ENCODE measurements at regions not wholly inside any gene's neighbourhood (a gene's known extent, or its start where the extent isn't known, plus 50 kb on each side); places are given as distances from the start of the nearest gene placed in this dataset.

GRCh38 chr16:73663720-73664119 lies 615.8 kb upstream of the ZFHX3 start:
- Histone ChIP-seq H4K20me1 (ENCODE audit: low read length) (no peaks in the 10 kb centered on the region), H2AFZ (ENCODE audit: low read length) (no peak overlapping the region), H3K36me3 (ENCODE audit: low read depth, low read length) (no peaks in the 10 kb centered on the region), H3K4me3 (ENCODE audit: low read length) (no peak overlapping the region), H3K4me2 (ENCODE audit: low read length) (no peak overlapping the region), H3K27ac (ENCODE audit: low read length) (no peak overlapping the region), H3K9me3 (ENCODE audit: low read length) (no peaks in the 10 kb centered on the region), H3F3A (ENCODE audit: low read length, unreplicated experiment) (no peaks in the 10 kb centered on the region), H3K79me2 (ENCODE audit: low read length) (no peaks in the 10 kb centered on the region), H3K9me2 (replicated peaks; ENCODE audit: low read length) (no peaks in the 10 kb centered on the region), H3K9ac (ENCODE audit: low read length) (no peak overlapping the region), H3K4me1 (ENCODE audit: insufficient read depth, low read length) (no peaks in the 10 kb centered on the region), H3K27me3 (ENCODE audit: low read length) (peaks cover 25% of the 10 kb centered on the region)
- no TSS peak for BruUV-seq (replicated peaks)
- POLR2A ChIA-PET (ENCODE audit: unreplicated experiment): no interaction called here
- DNase-seq (no peak), ATAC-seq (no peak)
- intact Hi-C loops (cut with micrococcal nuclease): no loop called here
- CTCF ChIA-PET: no interaction called here
- TF ChIP-seq EZH2phosphoT487 (IDR thresholded peaks at IDR 0.05; ENCODE audit: borderline replicate concordance, low read length) (no peak), EZH2 (IDR thresholded peaks at IDR 0.05; ENCODE audit: low read length, unreplicated experiment) (no peak), CTCF (conservative IDR thresholded peaks at IDR 0.05; ENCODE audit: low read depth, low read length) (no peak)

GRCh38 chr16:73636196-73636595 lies 588.3 kb upstream of the ZFHX3 start:
- H3K27ac ChIP-seq (ENCODE audit: low read length): no peak overlapping the region
- no peaks in the 10 kb centered on the region for H3K9me2 ChIP-seq (replicated peaks; ENCODE audit: low read length)
- peaks cover 9% of the 10 kb centered on the region for H3K27me3 ChIP-seq (ENCODE audit: low read length)
- intact Hi-C loops (cut with micrococcal nuclease): no loop called here
- H2AFZ ChIP-seq (ENCODE audit: low read length): no peak overlapping the region
- POLR2A ChIA-PET (ENCODE audit: unreplicated experiment): no interaction called here
- no peaks in the 10 kb centered on the region for H4K20me1 ChIP-seq (ENCODE audit: low read length)
- no peaks in the 10 kb centered on the region for H3K36me3 ChIP-seq (ENCODE audit: low read depth, low read length)
- TF ChIP-seq CTCF (conservative IDR thresholded peaks at IDR 0.05; ENCODE audit: low read depth, low read length) (no peak), EZH2phosphoT487 (IDR thresholded peaks at IDR 0.05; ENCODE audit: borderline replicate concordance, low read length) (no peak), EZH2 (IDR thresholded peaks at IDR 0.05; ENCODE audit: low read length, unreplicated experiment) (no peak)
- BruUV-seq (replicated peaks): no TSS peak
- H3K9ac ChIP-seq (ENCODE audit: low read length): no peak overlapping the region
- H3K4me3 ChIP-seq (ENCODE audit: low read length): no peak overlapping the region
- H3K4me1 ChIP-seq (ENCODE audit: insufficient read depth, low read length): no peaks in the 10 kb centered on the region
- no peak for ATAC-seq
- no peaks in the 10 kb centered on the region for H3F3A ChIP-seq (ENCODE audit: low read length, unreplicated experiment)
- DNase-seq: no peak
- no peaks in the 10 kb centered on the region for H3K79me2 ChIP-seq (ENCODE audit: low read length)
- H3K9me3 ChIP-seq (ENCODE audit: low read length): no peaks in the 10 kb centered on the region
- CTCF ChIA-PET: no interaction called here
- no peak overlapping the region for H3K4me2 ChIP-seq (ENCODE audit: low read length)

GRCh38 chr16:73629011-73629410 lies 581.1 kb upstream of the ZFHX3 start:
- H2AFZ ChIP-seq (ENCODE audit: low read length): no peak overlapping the region
- ATAC-seq (no peak), DNase-seq (no peak)
- H3K9me3 ChIP-seq (ENCODE audit: low read length): no peaks in the 10 kb centered on the region
- H3K27me3 ChIP-seq (ENCODE audit: low read length): peaks cover 45% of the 10 kb centered on the region
- TF ChIP-seq CTCF (conservative IDR thresholded peaks at IDR 0.05; ENCODE audit: low read depth, low read length) (no peak), EZH2 (IDR thresholded peaks at IDR 0.05; ENCODE audit: low read length, unreplicated experiment) (no peak), EZH2phosphoT487 (IDR thresholded peaks at IDR 0.05; ENCODE audit: borderline replicate concordance, low read length) (no peak)
- POLR2A ChIA-PET (ENCODE audit: unreplicated experiment): no interaction called here
- no peaks in the 10 kb centered on the region for H4K20me1 ChIP-seq (ENCODE audit: low read length)
- H3F3A ChIP-seq (ENCODE audit: low read length, unreplicated experiment): no peaks in the 10 kb centered on the region
- no peaks in the 10 kb centered on the region for H3K4me1 ChIP-seq (ENCODE audit: insufficient read depth, low read length)
- H3K4me2 ChIP-seq (ENCODE audit: low read length): no peak overlapping the region
- BruUV-seq (replicated peaks): no TSS peak
- no peak overlapping the region for H3K27ac ChIP-seq (ENCODE audit: low read length)
- H3K9ac ChIP-seq (ENCODE audit: low read length): no peak overlapping the region
- intact Hi-C loops (cut with micrococcal nuclease): no loop called here
- H3K4me3 ChIP-seq (ENCODE audit: low read length): no peak overlapping the region
- no peaks in the 10 kb centered on the region for H3K79me2 ChIP-seq (ENCODE audit: low read length)
- no peaks in the 10 kb centered on the region for H3K36me3 ChIP-seq (ENCODE audit: low read depth, low read length)
- CTCF ChIA-PET: no interaction called here
- no peaks in the 10 kb centered on the region for H3K9me2 ChIP-seq (replicated peaks; ENCODE audit: low read length)

All from PC-3 (cell line).